Esophagus squamous epithelium (tissue), 4 donors: ENCODE measurements at regions not wholly inside any gene's neighbourhood (a gene's known extent, or its start where the extent isn't known, plus 50 kb on each side); places are given as distances from the start of the nearest gene placed in this dataset.

Experiments
- POLR2A ChIP-seq, 4 donors: fragments of 450-650 bp; IDR thresholded peaks; one replicate each; pipeline ENCODE4 v1.6.1; 2017; ENCODE audit warnings: antibody characterized with exemption in 4 of 4, mild to moderate bottlenecking in 4 of 4, moderate library complexity in 3 of 4
- TF ChIP-seq, protein P1 (sequence below), 6 experiments: fragments of 450-650 bp in 4 of 6; fragments of 200-600 bp in 2 of 6; sonication (generic) in 2 of 6; IDR thresholded peaks; one replicate each; pipeline ENCODE4 v1.5.1; 2016 to 2019; ENCODE audit warnings: antibody characterized with exemption in 6 of 6, mild to moderate bottlenecking in 4 of 6, moderate library complexity in 4 of 6

- TF ChIP-seq, protein P1, sequence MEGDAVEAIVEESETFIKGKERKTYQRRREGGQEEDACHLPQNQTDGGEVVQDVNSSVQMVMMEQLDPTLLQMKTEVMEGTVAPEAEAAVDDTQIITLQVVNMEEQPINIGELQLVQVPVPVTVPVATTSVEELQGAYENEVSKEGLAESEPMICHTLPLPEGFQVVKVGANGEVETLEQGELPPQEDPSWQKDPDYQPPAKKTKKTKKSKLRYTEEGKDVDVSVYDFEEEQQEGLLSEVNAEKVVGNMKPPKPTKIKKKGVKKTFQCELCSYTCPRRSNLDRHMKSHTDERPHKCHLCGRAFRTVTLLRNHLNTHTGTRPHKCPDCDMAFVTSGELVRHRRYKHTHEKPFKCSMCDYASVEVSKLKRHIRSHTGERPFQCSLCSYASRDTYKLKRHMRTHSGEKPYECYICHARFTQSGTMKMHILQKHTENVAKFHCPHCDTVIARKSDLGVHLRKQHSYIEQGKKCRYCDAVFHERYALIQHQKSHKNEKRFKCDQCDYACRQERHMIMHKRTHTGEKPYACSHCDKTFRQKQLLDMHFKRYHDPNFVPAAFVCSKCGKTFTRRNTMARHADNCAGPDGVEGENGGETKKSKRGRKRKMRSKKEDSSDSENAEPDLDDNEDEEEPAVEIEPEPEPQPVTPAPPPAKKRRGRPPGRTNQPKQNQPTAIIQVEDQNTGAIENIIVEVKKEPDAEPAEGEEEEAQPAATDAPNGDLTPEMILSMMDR (IDR thresholded peaks at IDR 0.05) = no peak
- TF ChIP-seq POLR2A (IDR thresholded peaks at IDR 0.05) = no peak
These were observed 359.2 kb upstream of the KHDRBS2 start for GRCh38 chr6:62645274-62645673.
